ENCODE measurements at regions not wholly inside any gene's neighbourhood (a gene's known extent, or its start where the extent isn't known, plus 50 kb on each side); places are given as distances from the start of the nearest gene placed in this dataset.

- CTCF ChIA-PET: no interaction called here
- peaks cover 10% of the 10 kb centered on the region for H3K9me3 Mint-ChIP-seq (ENCODE audit: low read depth, unreplicated experiment)
- peaks cover 3% of the 10 kb centered on the region for H3K36me3 Mint-ChIP-seq (ENCODE audit: insufficient read depth, unreplicated experiment)
- no peak for TF ChIP-seq CTCF (IDR thresholded peaks at IDR 0.05; ENCODE audit: unreplicated experiment)
- DNase-seq: no peak
- peaks cover 41% of the 10 kb centered on the region for H3K27me3 Mint-ChIP-seq (ENCODE audit: unreplicated experiment)
- intact Hi-C loops (cut with micrococcal nuclease; ENCODE audit: unreplicated experiment): no loop called here
- BruUV-seq (replicated peaks): no TSS peak
- no peak overlapping the region for H3K27ac Mint-ChIP-seq (ENCODE audit: unreplicated experiment)
- H3K4me1 Mint-ChIP-seq (ENCODE audit: low read depth, unreplicated experiment): no peaks in the 10 kb centered on the region
- no peak overlapping the region for H3K4me3 Mint-ChIP-seq (ENCODE audit: low read depth, unreplicated experiment)
Measured at GRCh38 chr7:388961-389701, 99.2 kb downstream of the FOXL3 start.

DNA sequence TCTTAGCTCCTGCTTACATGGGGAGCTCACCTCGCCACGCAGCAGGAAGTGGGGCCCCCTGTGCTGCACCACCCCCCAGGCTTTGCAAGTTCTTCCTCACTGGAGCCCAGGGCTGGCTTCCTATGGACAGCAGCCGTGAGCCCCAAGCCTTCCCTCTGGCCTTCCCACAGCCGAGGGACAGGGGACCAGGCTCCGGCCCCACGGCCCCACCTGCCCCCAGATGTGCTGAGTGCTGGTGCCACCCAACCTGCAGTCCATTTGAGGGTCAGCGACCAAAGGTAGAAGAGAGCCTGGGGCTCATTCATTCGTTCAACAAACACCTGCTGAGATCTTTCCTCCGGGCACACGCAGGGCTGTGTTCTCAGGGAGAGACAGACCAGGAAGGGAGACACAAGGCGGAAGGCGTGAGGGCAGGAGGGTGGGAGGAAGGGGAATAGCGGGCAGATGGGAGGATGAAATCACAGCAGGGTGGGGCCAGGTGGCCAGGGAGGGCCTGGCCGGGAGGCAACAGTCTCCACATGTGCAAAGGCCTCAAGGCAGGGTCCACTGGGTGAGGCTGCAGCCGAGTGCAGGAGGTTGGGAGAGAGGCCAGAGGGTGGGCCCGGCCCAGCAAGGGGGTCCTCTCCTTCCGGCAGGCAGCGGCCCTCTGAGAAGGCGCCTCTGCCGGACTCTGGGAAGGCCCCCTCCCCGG is 100.1 kb downstream of the FOXL3 start:
- Mint-ChIP-seq H3K9me3 (ENCODE audit: low read depth, unreplicated experiment) (peaks cover 6% of the 10 kb centered on the region), H3K36me3 (ENCODE audit: insufficient read depth, unreplicated experiment) (peaks cover 3% of the 10 kb centered on the region), H3K4me3 (ENCODE audit: low read depth, unreplicated experiment) (no peak overlapping the region), H3K27me3 (ENCODE audit: unreplicated experiment) (peaks cover 33% of the 10 kb centered on the region), H3K27ac (ENCODE audit: unreplicated experiment) (no peak overlapping the region), H3K4me1 (ENCODE audit: low read depth, unreplicated experiment) (no peaks in the 10 kb centered on the region)
- TF ChIP-seq CTCF (IDR thresholded peaks at IDR 0.05; ENCODE audit: unreplicated experiment): no peak
- intact Hi-C loops (cut with micrococcal nuclease; ENCODE audit: unreplicated experiment): no loop called here
- no peak for DNase-seq
- CTCF ChIA-PET: no interaction called here
- BruUV-seq (replicated peaks): no TSS peak

DNA sequence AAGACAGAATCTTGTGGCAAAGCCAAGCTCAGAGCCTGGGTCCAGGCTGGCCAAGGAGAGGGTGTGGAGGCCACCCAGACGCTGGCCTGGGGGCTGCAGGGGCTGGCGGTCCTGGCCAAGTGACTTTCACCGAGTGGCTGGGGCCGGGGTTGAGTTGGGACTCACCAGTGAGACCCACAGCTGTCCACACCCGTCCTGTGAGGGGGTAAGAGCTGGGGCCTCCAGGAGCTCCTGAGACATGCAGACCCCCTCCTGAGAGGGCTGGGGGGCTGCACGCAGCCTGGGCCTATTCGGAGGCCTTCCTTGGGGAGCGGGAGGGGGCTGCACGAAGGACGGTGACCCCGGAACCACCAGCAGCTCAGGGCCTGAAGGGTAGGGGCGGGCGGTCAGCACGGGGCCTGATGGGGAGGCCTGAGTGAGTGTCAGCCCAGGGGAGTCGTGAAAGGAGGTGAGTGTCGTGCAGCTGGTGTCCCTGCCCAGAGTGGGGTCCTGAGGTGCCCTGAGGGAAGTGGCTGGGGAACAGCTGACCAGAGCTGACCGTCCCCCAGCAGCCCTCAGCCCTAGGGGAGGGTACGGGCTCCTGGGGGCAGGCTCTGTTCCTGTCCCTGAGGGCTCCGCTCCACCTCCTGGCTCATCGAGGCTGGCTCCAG is 100.9 kb downstream of the FOXL3 start:
- Mint-ChIP-seq H3K27me3 (ENCODE audit: unreplicated experiment) (peaks cover 33% of the 10 kb centered on the region), H3K36me3 (ENCODE audit: insufficient read depth, unreplicated experiment) (peaks cover 3% of the 10 kb centered on the region), H3K27ac (ENCODE audit: unreplicated experiment) (no peak overlapping the region), H3K9me3 (ENCODE audit: low read depth, unreplicated experiment) (peaks cover 7% of the 10 kb centered on the region), H3K4me3 (ENCODE audit: low read depth, unreplicated experiment) (no peak overlapping the region), H3K4me1 (ENCODE audit: low read depth, unreplicated experiment) (no peaks in the 10 kb centered on the region)
- intact Hi-C loops (cut with micrococcal nuclease; ENCODE audit: unreplicated experiment): no loop called here
- CTCF ChIA-PET: no interaction called here
- no peak for TF ChIP-seq CTCF (IDR thresholded peaks at IDR 0.05; ENCODE audit: unreplicated experiment)
- no TSS peak for BruUV-seq (replicated peaks)
- no peak for DNase-seq

DNA sequence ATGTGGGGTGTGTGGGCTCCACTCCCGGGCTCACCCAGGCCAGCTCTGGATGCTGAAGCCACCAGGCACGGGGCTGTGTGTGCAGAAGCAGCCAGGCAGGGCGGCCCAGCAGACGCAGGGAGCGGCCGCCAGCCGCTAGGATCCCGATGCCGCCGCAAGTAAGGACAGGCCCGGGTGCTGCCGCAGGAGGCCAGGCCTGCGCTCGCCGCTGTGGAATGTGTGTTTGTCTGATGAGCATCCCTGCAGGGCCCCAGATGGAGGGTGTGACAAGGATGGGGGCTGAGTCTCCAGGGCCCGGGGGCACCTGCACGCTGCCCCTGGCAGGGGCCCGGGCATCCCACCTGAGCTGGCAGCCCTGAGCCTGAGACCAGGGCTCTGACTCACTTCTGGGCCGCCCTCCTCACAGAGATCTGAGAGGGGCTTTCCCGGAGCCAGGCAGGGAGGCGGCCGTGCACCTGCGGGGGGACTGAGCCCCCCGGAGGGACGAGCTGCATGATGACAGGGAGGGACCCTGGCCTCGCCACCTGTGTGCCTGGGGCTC is 101.5 kb downstream of the FOXL3 start:
- intact Hi-C loops (cut with micrococcal nuclease; ENCODE audit: unreplicated experiment): no loop called here

More for the DNA sequence above, 101.5 kb downstream of the FOXL3 start:
- CTCF ChIA-PET: interaction anchor here (0.6 kb wide), 1 partner anchor 23 kb away, joined by 7 read pairs; no protein-coding TSS in a partner anchor
- Mint-ChIP-seq H3K27me3 (ENCODE audit: unreplicated experiment) (peaks cover 36% of the 10 kb centered on the region), H3K9me3 (ENCODE audit: low read depth, unreplicated experiment) (peaks cover 11% of the 10 kb centered on the region), H3K4me3 (ENCODE audit: low read depth, unreplicated experiment) (no peak overlapping the region), H3K4me1 (ENCODE audit: low read depth, unreplicated experiment) (no peaks in the 10 kb centered on the region), H3K27ac (ENCODE audit: unreplicated experiment) (no peak overlapping the region), H3K36me3 (ENCODE audit: insufficient read depth, unreplicated experiment) (peaks cover 3% of the 10 kb centered on the region)
- no peak for DNase-seq
- TF ChIP-seq CTCF (IDR thresholded peaks at IDR 0.05; ENCODE audit: unreplicated experiment): no peak
- BruUV-seq (replicated peaks): no TSS peak
